Fibroblast of lung (primary cell): ENCODE measurements at regions not wholly inside any gene's neighbourhood (a gene's known extent, or its start where the extent isn't known, plus 50 kb on each side); places are given as distances from the start of the nearest gene placed in this dataset.

Experiments
- DNase-seq, 2 donors: peaks; one replicate each; pipeline versions ENCODE4 v3.0.0 to v3.0.0-alpha.2; 2010; ENCODE audit warnings: low read depth in 2 of 2
- H2AFZ ChIP-seq: 2 replicates; pipeline ENCODE4 v1.5.1; 2012; ENCODE audit warnings: low read length, control low read depth, inconsistent platforms
- H3K27ac ChIP-seq: 2 replicates; pipeline ENCODE4 v1.5.1; 2011; ENCODE audit warnings: low read length, control low read depth; ENCODE audit not compliant: insufficient read depth
- H3K27me3 ChIP-seq: 2 replicates; pipeline ENCODE4 v1.5.1; 2011; ENCODE audit warnings: mild to moderate bottlenecking, low read length; ENCODE audit not compliant: control insufficient read depth, insufficient read depth
- H3K36me3 ChIP-seq: 2 replicates; pipeline ENCODE4 v1.5.1; 2011; ENCODE audit warnings: low read length; ENCODE audit not compliant: control insufficient read depth, insufficient read depth
- H3K4me1 ChIP-seq: 2 replicates; pipeline ENCODE4 v1.5.1; 2011; ENCODE audit warnings: low read length; ENCODE audit not compliant: control insufficient read depth, insufficient read depth; ENCODE audit errors: extremely low read depth
- H3K4me2 ChIP-seq: 2 replicates; pipeline ENCODE4 v1.5.1; 2011; ENCODE audit warnings: low read length, control low read depth; ENCODE audit not compliant: insufficient read depth; ENCODE audit errors: extremely low read depth
- H3K4me3 ChIP-seq, 4 experiments: fragments of 200-600 bp in 1 of 4; sonication (generic) in 1 of 4; replicated peaks in 1 of 4; 2 replicates each; pipeline ENCODE4 v1.5.1; 2011 to 2016; ENCODE audit warnings: low read length in 4 of 4, low read depth in 3 of 4, mild to moderate bottlenecking in 3 of 4, control low read depth in 2 of 4, inconsistent platforms in 1 of 4, mixed read lengths in 1 of 4; ENCODE audit not compliant: insufficient read depth in 1 of 4; ENCODE audit errors: control extremely low read depth in 1 of 4
- H3K79me2 ChIP-seq: 2 replicates; pipeline ENCODE4 v1.5.1; 2012; ENCODE audit warnings: mild to moderate bottlenecking, low read length, inconsistent platforms; ENCODE audit not compliant: control insufficient read depth, insufficient read depth
- H3K9ac ChIP-seq: 2 replicates; pipeline ENCODE4 v1.5.1; 2011; ENCODE audit warnings: mild to moderate bottlenecking, low read length, control low read depth; ENCODE audit not compliant: insufficient read depth
- H3K9me3 ChIP-seq: 2 replicates; pipeline ENCODE4 v1.5.1; 2012; ENCODE audit warnings: low read depth, low read length; ENCODE audit not compliant: control insufficient read depth, insufficient read depth
- H4K20me1 ChIP-seq: 2 replicates; pipeline ENCODE4 v1.5.1; 2011; ENCODE audit warnings: low read length; ENCODE audit not compliant: control insufficient read depth, insufficient read depth; ENCODE audit errors: extremely low read depth
- EZH2 ChIP-seq: IDR thresholded peaks from 2 replicates; pipeline ENCODE4 v1.5.1; 2012; ENCODE audit warnings: low read length, control low read depth, mild to moderate bottlenecking; ENCODE audit errors: missing control alignments
- TF ChIP-seq, protein P1 (sequence below), 2 donors: IDR thresholded peaks in 1 of 2; conservative IDR thresholded peaks in 1 of 2; 1 replicate in 1 of 2; 2 replicates in 1 of 2; pipeline ENCODE4 v1.5.1; 2011 to 2012; ENCODE audit warnings: low read length in 2 of 2, control low read depth in 1 of 2, inconsistent platforms in 1 of 2, low read depth in 1 of 2, mild to moderate bottlenecking in 1 of 2

DNA sequence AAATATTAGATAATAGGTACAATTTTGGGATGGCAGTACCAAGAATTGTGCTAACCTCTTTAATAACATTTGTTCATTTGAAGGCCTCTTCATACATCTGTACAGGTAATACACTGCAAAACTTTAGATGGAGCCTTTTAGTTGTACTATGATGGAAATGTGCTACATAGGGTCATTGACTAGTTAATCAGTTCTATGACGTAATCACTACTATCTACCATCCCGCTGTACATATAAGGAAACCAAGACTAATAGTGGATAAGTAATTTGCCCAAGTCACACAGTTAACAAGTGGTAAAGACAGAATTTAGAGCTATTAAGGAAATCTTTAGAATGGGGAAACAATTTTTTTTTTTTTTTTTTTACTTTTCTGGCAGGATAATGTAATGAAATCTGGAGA, 521.3 kb downstream of the TUSC7 start:
- Histone ChIP-seq H3K9me3 (no peaks in the 10 kb centered on the region), H3K27ac (no peak overlapping the region), H4K20me1 (no peaks in the 10 kb centered on the region), H3K4me2 (no peak overlapping the region), H3K36me3 (no peaks in the 10 kb centered on the region), H3K9ac (no peak overlapping the region), H3K27me3 (no peaks in the 10 kb centered on the region), H3K4me3 (no peak overlapping the region), H3K79me2 (no peaks in the 10 kb centered on the region), H3K4me1 (no peaks in the 10 kb centered on the region), H2AFZ (no peak overlapping the region)
- no peak for DNase-seq
- no peak for TF ChIP-seq EZH2
- TF ChIP-seq, protein P1, sequence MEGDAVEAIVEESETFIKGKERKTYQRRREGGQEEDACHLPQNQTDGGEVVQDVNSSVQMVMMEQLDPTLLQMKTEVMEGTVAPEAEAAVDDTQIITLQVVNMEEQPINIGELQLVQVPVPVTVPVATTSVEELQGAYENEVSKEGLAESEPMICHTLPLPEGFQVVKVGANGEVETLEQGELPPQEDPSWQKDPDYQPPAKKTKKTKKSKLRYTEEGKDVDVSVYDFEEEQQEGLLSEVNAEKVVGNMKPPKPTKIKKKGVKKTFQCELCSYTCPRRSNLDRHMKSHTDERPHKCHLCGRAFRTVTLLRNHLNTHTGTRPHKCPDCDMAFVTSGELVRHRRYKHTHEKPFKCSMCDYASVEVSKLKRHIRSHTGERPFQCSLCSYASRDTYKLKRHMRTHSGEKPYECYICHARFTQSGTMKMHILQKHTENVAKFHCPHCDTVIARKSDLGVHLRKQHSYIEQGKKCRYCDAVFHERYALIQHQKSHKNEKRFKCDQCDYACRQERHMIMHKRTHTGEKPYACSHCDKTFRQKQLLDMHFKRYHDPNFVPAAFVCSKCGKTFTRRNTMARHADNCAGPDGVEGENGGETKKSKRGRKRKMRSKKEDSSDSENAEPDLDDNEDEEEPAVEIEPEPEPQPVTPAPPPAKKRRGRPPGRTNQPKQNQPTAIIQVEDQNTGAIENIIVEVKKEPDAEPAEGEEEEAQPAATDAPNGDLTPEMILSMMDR (conservative IDR thresholded peaks at IDR 0.05 in 1 of 2, IDR thresholded peaks at IDR 0.05 in 1 of 2; ENCODE audit: low read depth in 1 of 2, low read length in 2 of 2): no peak

DNA sequence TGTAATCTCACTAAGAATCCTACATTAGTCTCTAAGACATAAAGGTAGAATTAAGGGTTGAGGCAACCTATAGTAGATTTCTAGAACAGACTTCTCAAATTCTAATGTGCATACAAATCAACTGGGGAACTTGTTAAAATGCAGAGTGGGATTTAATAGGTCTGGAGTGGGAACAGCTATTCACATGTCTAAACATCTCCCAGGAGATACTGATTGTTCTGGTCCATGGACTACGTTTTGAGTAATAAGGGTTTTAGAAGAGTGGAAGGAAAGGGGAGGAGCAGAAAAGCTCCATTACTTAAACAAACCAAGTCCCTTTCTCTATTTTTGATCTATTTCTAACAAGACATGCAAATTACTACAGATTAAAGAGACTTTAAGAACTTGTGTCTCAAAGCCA, 524.8 kb downstream of the TUSC7 start:
- Histone ChIP-seq H3K36me3 (no peaks in the 10 kb centered on the region), H3K79me2 (no peaks in the 10 kb centered on the region), H3K9ac (no peak overlapping the region), H3K4me3 (no peak overlapping the region), H3K9me3 (no peaks in the 10 kb centered on the region), H3K27me3 (no peaks in the 10 kb centered on the region), H3K4me1 (no peaks in the 10 kb centered on the region), H3K27ac (no peak overlapping the region), H4K20me1 (no peaks in the 10 kb centered on the region), H3K4me2 (no peak overlapping the region), H2AFZ (no peak overlapping the region)
- DNase-seq: no peak
- no peak for TF ChIP-seq EZH2
- TF ChIP-seq, protein P1 (conservative IDR thresholded peaks at IDR 0.05 in 1 of 2, IDR thresholded peaks at IDR 0.05 in 1 of 2; ENCODE audit: low read depth in 1 of 2, low read length in 2 of 2): no peak

DNA sequence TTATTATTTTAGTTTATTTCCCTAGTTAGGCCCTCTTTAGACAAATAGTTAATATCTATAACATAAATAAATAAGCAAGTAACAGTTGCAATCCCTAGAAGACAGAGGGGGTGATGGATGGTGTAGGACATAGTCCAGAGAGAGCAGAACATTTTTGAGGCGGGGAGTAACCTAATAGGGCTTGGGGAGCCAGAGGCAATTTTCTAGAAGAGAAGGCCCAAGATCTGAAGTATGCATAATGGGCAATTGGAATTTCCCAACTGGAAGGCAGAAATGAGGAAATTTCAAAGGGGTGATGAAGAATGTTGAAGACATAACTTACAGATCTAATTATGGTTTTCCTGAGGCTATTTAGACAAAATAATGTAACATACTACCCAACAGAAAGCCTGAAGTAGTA, 525.7 kb downstream of the TUSC7 start:
- H3K27me3 ChIP-seq: no peaks in the 10 kb centered on the region

More for the DNA sequence above, 525.7 kb downstream of the TUSC7 start:
- H3K4me2 ChIP-seq: no peak overlapping the region
- H3K4me3 ChIP-seq: no peak overlapping the region
- TF ChIP-seq EZH2: no peak
- TF ChIP-seq, protein P1 (conservative IDR thresholded peaks at IDR 0.05 in 1 of 2, IDR thresholded peaks at IDR 0.05 in 1 of 2; ENCODE audit: low read depth in 1 of 2, low read length in 2 of 2): no peak
- H3K4me1 ChIP-seq: no peaks in the 10 kb centered on the region
- no peak overlapping the region for H2AFZ ChIP-seq
- H3K36me3 ChIP-seq: no peaks in the 10 kb centered on the region
- no peak for DNase-seq
- H3K9ac ChIP-seq: no peak overlapping the region
- H3K9me3 ChIP-seq: no peaks in the 10 kb centered on the region
- H4K20me1 ChIP-seq: no peaks in the 10 kb centered on the region
- no peaks in the 10 kb centered on the region for H3K79me2 ChIP-seq
- H3K27ac ChIP-seq: no peak overlapping the region
